K562 (cell line): ENCODE measurements at regions not wholly inside any gene's neighbourhood (a gene's known extent, or its start where the extent isn't known, plus 50 kb on each side); places are given as distances from the start of the nearest gene placed in this dataset.

ENCODE experiments used
- ATAC-seq: fragments of 200-7000 bp; cut with Tn5 transposase; 3 replicates; pipeline ENCODE4 v1.9.1; 2020; ENCODE audit warnings: moderate library complexity
- BruUV-seq: library from RNA; stranded (reverse); fragments of 400-500 nt; replicated peaks from 2 replicates; lab custom pipeline; 2021; lab: Mats Ljungman, UMichigan
- CTCF ChIA-PET: fragments of 300-600 bp; formaldehyde crosslinking; extraction: SDS; loops from one replicate; lab custom pipeline; 2021; ENCODE audit warnings: low intra/inter-chr PET ratio; lab: Yijun Ruan, JAX
- POLR2A ChIA-PET: fragments of 300-600, 350-650 bp; sonication (Branson Sonifier 250); formaldehyde crosslinking; extraction: SDS; loops from one replicate; lab custom pipeline; 2021; ENCODE audit warnings: antibody characterized with exemption, inconsistent platforms; lab: Yijun Ruan, JAX
- DNase-seq, 4 experiments: peaks; one replicate each; pipeline versions ENCODE4 v3.0.0 to v3.0.0-alpha.2; 2011 to 2018; ENCODE audit warnings: low spot score in 3 of 4, mixed read lengths in 3 of 4; ENCODE audit errors: extremely low read depth in 1 of 4
- FAIRE-seq: peaks from 2 replicates; lab custom pipeline; 2011; peaks lifted over from hg19 to GRCh38; lab: Jason Lieb, UNC
- H2AFZ ChIP-seq: 2 replicates; pipeline ENCODE4 v1.6.0; 2011; ENCODE audit warnings: low read depth, low read length, control low read depth, inconsistent platforms
- H3K27ac ChIP-seq: fragments of 200-600 bp; 3 replicates; pipeline ENCODE4 v1.8.0; 2011; ENCODE audit warnings: low read depth, mild to moderate bottlenecking, control low read depth, inconsistent platforms, low read length, moderate library complexity, mixed read lengths; ENCODE audit errors: extremely low read depth
- H3K27me3 ChIP-seq, 2 experiments: fragments of 300-600 bp in 1 of 2; 2 replicates in 1 of 2; 3 replicates in 1 of 2; pipeline versions ENCODE4 v1.6.0 to v1.8.0; 2011; ENCODE audit warnings: inconsistent platforms in 2 of 2, low read length in 2 of 2, mild to moderate bottlenecking in 1 of 2, mixed read lengths in 1 of 2, moderate library complexity in 1 of 2; ENCODE audit not compliant: control insufficient read depth in 2 of 2, insufficient read depth in 2 of 2
- H3K36me3 ChIP-seq: fragments of 300-600 bp; 3 replicates; pipeline ENCODE4 v1.8.0; 2011; ENCODE audit warnings: mild to moderate bottlenecking, low read length, inconsistent platforms; ENCODE audit not compliant: control insufficient read depth, insufficient read depth
- H3K4me1 ChIP-seq, 2 experiments: fragments of 200-600 bp in 1 of 2; replicated peaks in 1 of 2; 2 replicates in 1 of 2; 3 replicates in 1 of 2; pipeline versions ENCODE4 v1.5.1 to v1.8.0; 2011; ENCODE audit warnings: inconsistent platforms in 2 of 2, low read length in 2 of 2, mild to moderate bottlenecking in 1 of 2, mixed read lengths in 1 of 2, moderate library complexity in 1 of 2; ENCODE audit not compliant: control insufficient read depth in 2 of 2, insufficient read depth in 2 of 2
- H3K4me2 ChIP-seq: 2 replicates; pipeline ENCODE4 v1.6.1; 2011; ENCODE audit warnings: low read length, control low read depth, inconsistent platforms, mixed read lengths; ENCODE audit not compliant: insufficient read depth
- H3K4me3 ChIP-seq: fragments of 200-600 bp; sonication (generic), shearing (Covaris generic); 2 replicates; pipeline ENCODE4 v1.5.1; 2016; ENCODE audit warnings: control low read depth, inconsistent platforms
- H3K79me2 ChIP-seq: fragments of 200-600 bp; 3 replicates; pipeline ENCODE4 v1.8.0; 2011; ENCODE audit warnings: low read length, inconsistent platforms; ENCODE audit not compliant: control insufficient read depth, insufficient read depth
- H3K9ac ChIP-seq, 2 experiments: 2 replicates each; pipeline versions ENCODE4 v1.6.0 to v1.6.1; 2011; ENCODE audit warnings: low read depth in 2 of 2, low read length in 2 of 2, control low read depth in 1 of 2, inconsistent platforms in 1 of 2, mild to moderate bottlenecking in 1 of 2, mixed read lengths in 1 of 2; ENCODE audit not compliant: insufficient read depth in 1 of 2
- H3K9me1 ChIP-seq: one replicate; pipeline ENCODE4 v1.6.0; 2011; ENCODE audit warnings: inconsistent platforms, mild to moderate bottlenecking, low read length, moderate library complexity; ENCODE audit not compliant: control insufficient read depth, insufficient read depth
- H3K9me3 ChIP-seq: replicated peaks from 2 replicates; pipeline ENCODE4 v1.5.1; 2011; ENCODE audit warnings: low read depth, low read length, inconsistent platforms; ENCODE audit not compliant: control insufficient read depth, insufficient read depth
- H4K20me1 ChIP-seq: replicated peaks from 2 replicates; pipeline ENCODE4 v1.6.1; 2011; ENCODE audit warnings: low read length, inconsistent platforms, mixed read lengths; ENCODE audit not compliant: control insufficient read depth, insufficient read depth
- CBX3 ChIP-seq, 2 experiments: IDR thresholded peaks; 1 replicate in 1 of 2; 2 replicates in 1 of 2; pipeline ENCODE4 v1.6.1; 2012; ENCODE audit warnings: inconsistent platforms in 2 of 2, low read length in 2 of 2, borderline replicate concordance in 1 of 2, control low read depth in 1 of 2
- CTBP1 ChIP-seq: fragments of 450-650 bp; IDR thresholded peaks from 2 replicates; pipeline ENCODE4 v1.6.1; 2016; ENCODE audit warnings: borderline replicate concordance
- HDAC2 ChIP-seq: fragments of 450-650 bp; IDR thresholded peaks from 2 replicates; pipeline ENCODE4 v1.6.1; 2016; ENCODE audit warnings: mild to moderate bottlenecking
- HMGN3 ChIP-seq: IDR thresholded peaks from 2 replicates; pipeline ENCODE4 v1.6.1; 2011; ENCODE audit warnings: borderline replicate concordance, low read depth, mild to moderate bottlenecking, mixed read lengths, low read length; ENCODE audit not compliant: insufficient read length; ENCODE audit errors: extremely low read depth
- KDM5B ChIP-seq: fragments of 200-600 bp; sonication (generic); IDR thresholded peaks from 2 replicates; pipeline ENCODE4 v1.6.1; 2012; ENCODE audit warnings: low read depth, mild to moderate bottlenecking, moderate library complexity, low read length, control low read depth, inconsistent platforms; ENCODE audit not compliant: insufficient replicate concordance
- MCM2 ChIP-seq: fragments of 450-650 bp; IDR thresholded peaks from 2 replicates; pipeline ENCODE4 v1.6.1; 2017; ENCODE audit warnings: low read depth, mild to moderate bottlenecking
- NCOR1 ChIP-seq: fragments of 450-650 bp; IDR thresholded peaks from 2 replicates; pipeline ENCODE4 v1.6.1; 2016; ENCODE audit warnings: mild to moderate bottlenecking, moderate library complexity
- PHTF2 ChIP-seq: fragments of 250-450 bp; sonication (Bioruptor Pico); IDR thresholded peaks from 2 replicates; pipeline ENCODE4 v1.5.0; 2021; ENCODE audit warnings: mild to moderate bottlenecking
- RBFOX2 ChIP-seq: fragments of 200-400 bp; formaldehyde crosslinking; IDR thresholded peaks from 2 replicates; pipeline ENCODE4 v1.6.1; 2017; ENCODE audit warnings: low read depth, mild to moderate bottlenecking, low read length, moderate library complexity
- SMAD2 ChIP-seq: fragments of 150-350 bp; IDR thresholded peaks from 2 replicates; pipeline ENCODE4 v1.6.1; 2014; ENCODE audit warnings: low read depth, mild to moderate bottlenecking, low read length
- TCF3 ChIP-seq: sonication (generic); formaldehyde crosslinking; IDR thresholded peaks from 2 replicates; pipeline ENCODE4 v1.4.0; 2020; ENCODE audit warnings: mild to moderate bottlenecking, missing genetic modification reagents
- ZNF444 ChIP-seq: fragments of 250-450 bp; sonication (Bioruptor Pico); IDR thresholded peaks from 2 replicates; pipeline ENCODE4 v1.4.0; 2020; ENCODE audit warnings: mild to moderate bottlenecking, moderate library complexity
- ZNF696 ChIP-seq: fragments of 250-450 bp; sonication (Bioruptor Pico); conservative IDR thresholded peaks from 2 replicates; pipeline ENCODE4 v1.4.0; 2020; ENCODE audit warnings: mild to moderate bottlenecking, moderate library complexity
- WGBS: fragments of 100-300 bp; shearing (Covaris generic); methylation state at CpG from one replicate; pipeline ENCODE4 v1.1.6; 2016; ENCODE audit warnings: low coverage, mixed read lengths; ENCODE audit not compliant: insufficient coverage; ENCODE audit errors: missing lambda C conversion rate; 5-methylcytosine and 5-hydroxymethylcytosine counted together
- in situ Hi-C: fragments of 300-500 bp; cut with MboI; formaldehyde crosslinking; loops from 4 replicates; pipeline ENCODE4 v1.15.0; 2018; ENCODE audit warnings: inconsistent platforms, mixed read lengths
- intact Hi-C: fragments of 100-400 bp; cut with micrococcal nuclease; formaldehyde crosslinking; loops from 2 replicates; pipeline ENCODE4 v1.14.2; 2022
- TF ChIP-seq, protein P1 (sequence below): fragments of 450-650 bp; IDR thresholded peaks from 2 replicates; pipeline ENCODE4 v1.6.1; 2017; ENCODE audit warnings: antibody characterized with exemption
- TF ChIP-seq, protein P2 (sequence below): sonication (generic); formaldehyde crosslinking; IDR thresholded peaks from 2 replicates; pipeline ENCODE4 v1.8.0; 2022; ENCODE audit warnings: missing genetic modification reagents, mild to moderate bottlenecking, moderate library complexity, borderline replicate concordance
- TF ChIP-seq, protein P3 (sequence below): sonication (generic); formaldehyde crosslinking; IDR thresholded peaks from 2 replicates; pipeline ENCODE4 v1.8.0; 2022; ENCODE audit warnings: mild to moderate bottlenecking, low read depth, missing genetic modification reagents

DNA sequence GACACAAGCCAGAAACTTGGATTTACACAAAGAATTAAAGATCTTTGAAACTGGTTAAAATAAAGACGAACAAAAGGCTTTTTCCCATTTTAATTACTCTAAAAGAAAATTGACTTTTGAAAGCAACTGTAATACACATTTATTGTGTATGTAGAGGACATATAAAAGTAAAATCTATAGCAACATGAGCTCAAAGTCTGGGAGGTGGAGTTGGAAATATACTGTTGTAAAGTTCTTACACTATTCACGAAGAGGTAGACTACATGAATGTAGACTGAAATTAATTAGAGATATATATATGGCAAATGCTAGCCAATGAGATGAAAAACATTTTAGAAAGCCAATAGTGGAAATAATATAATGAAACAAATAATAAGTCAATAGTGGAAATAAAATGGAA is 251.0 kb downstream of the AHR start:
- Histone ChIP-seq H3K79me2 (no peaks in the 10 kb centered on the region), H3K27ac (no peak overlapping the region), H3K27me3 (no peaks in the 10 kb centered on the region), H3K9me1 (no peaks in the 10 kb centered on the region), H3K9me3 (no peaks in the 10 kb centered on the region), H3K4me1 (no peaks in the 10 kb centered on the region), H3K36me3 (no peaks in the 10 kb centered on the region), H2AFZ (no peak overlapping the region), H3K9ac (no peak overlapping the region), H3K4me2 (no peak overlapping the region), H4K20me1 (no peaks in the 10 kb centered on the region), H3K4me3 (no peak overlapping the region)
- intact Hi-C loops (no loop called here), in situ Hi-C loops (no loop called here)
- no peak for DNase-seq
- FAIRE-seq = no peak
- 3% methylated on average over 2 of the region's 2 CpGs for WGBS
- TF ChIP-seq HMGN3 = no peak
- TF ChIP-seq, protein P1, sequence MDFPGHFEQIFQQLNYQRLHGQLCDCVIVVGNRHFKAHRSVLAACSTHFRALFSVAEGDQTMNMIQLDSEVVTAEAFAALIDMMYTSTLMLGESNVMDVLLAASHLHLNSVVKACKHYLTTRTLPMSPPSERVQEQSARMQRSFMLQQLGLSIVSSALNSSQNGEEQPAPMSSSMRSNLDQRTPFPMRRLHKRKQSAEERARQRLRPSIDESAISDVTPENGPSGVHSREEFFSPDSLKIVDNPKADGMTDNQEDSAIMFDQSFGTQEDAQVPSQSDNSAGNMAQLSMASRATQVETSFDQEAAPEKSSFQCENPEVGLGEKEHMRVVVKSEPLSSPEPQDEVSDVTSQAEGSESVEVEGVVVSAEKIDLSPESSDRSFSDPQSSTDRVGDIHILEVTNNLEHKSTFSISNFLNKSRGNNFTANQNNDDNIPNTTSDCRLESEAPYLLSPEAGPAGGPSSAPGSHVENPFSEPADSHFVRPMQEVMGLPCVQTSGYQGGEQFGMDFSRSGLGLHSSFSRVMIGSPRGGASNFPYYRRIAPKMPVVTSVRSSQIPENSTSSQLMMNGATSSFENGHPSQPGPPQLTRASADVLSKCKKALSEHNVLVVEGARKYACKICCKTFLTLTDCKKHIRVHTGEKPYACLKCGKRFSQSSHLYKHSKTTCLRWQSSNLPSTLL = no peak
- no peak for TF ChIP-seq HDAC2
- TF ChIP-seq CBX3 (IDR thresholded peaks at IDR 0.05; ENCODE audit: borderline replicate concordance in 1 of 2, low read length in 2 of 2) = no peak
- no peak for TF ChIP-seq PHTF2 (CRISPR knock-in tag)
- TF ChIP-seq SMAD2 = no peak
- TF ChIP-seq, protein P2, sequence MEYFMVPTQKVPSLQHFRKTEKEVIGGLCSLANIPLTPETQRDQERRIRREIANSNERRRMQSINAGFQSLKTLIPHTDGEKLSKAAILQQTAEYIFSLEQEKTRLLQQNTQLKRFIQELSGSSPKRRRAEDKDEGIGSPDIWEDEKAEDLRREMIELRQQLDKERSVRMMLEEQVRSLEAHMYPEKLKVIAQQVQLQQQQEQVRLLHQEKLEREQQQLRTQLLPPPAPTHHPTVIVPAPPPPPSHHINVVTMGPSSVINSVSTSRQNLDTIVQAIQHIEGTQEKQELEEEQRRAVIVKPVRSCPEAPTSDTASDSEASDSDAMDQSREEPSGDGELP (CRISPR knock-in tag) = no peak
- TF ChIP-seq ZNF444 = no peak
- TF ChIP-seq ZNF696 (CRISPR knock-in tag) = no peak
- no peak for TF ChIP-seq RBFOX2
- TF ChIP-seq NCOR1 = no peak
- no peak for TF ChIP-seq CTBP1
- TF ChIP-seq, protein P3, sequence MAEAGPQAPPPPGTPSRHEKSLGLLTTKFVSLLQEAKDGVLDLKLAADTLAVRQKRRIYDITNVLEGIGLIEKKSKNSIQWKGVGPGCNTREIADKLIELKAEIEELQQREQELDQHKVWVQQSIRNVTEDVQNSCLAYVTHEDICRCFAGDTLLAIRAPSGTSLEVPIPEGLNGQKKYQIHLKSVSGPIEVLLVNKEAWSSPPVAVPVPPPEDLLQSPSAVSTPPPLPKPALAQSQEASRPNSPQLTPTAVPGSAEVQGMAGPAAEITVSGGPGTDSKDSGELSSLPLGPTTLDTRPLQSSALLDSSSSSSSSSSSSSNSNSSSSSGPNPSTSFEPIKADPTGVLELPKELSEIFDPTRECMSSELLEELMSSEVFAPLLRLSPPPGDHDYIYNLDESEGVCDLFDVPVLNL (CRISPR knock-in tag) = no peak
- TF ChIP-seq KDM5B = no peak
- no peak for TF ChIP-seq TCF3 (CRISPR knock-in tag)
- no peak for TF ChIP-seq MCM2
- BruUV-seq = no TSS peak
- ChIA-PET POLR2A (no interaction called here), CTCF (no interaction called here)
- ATAC-seq = no peak
